ENCODE measurements at regions not wholly inside any gene's neighbourhood (a gene's known extent, or its start where the extent isn't known, plus 50 kb on each side); places are given as distances from the start of the nearest gene placed in this dataset.

DNA sequence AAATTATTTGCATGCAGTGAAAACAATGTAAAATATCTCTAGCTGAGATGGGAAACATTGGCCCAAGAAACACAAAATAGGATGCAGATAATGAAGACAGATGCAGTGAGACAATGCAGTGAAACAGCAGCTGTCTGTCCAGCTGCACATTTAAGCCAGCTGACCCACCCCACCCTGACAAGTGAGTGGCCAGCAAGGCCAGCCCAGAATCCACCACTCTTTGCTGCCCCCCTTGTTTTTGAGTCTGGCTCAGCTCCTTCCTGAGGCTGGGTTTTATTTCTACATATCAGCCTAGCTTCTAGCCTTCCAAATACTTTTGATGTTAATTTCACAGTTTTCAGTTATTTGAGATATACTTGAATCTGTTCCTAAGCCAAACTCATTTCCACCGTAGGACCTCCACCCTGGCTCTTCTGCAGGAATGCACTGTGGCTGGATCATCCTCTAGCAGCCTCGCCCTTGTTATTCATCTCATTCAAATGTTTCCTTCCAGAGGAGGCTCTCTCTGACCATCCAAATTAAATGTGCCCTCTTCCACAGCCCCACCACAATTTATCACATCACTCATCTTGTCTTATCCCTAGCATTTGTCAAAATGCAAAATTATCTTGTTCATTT lies 154.1 kb upstream of the POU2AF2 start:
- no peak for DNase-seq

DNA sequence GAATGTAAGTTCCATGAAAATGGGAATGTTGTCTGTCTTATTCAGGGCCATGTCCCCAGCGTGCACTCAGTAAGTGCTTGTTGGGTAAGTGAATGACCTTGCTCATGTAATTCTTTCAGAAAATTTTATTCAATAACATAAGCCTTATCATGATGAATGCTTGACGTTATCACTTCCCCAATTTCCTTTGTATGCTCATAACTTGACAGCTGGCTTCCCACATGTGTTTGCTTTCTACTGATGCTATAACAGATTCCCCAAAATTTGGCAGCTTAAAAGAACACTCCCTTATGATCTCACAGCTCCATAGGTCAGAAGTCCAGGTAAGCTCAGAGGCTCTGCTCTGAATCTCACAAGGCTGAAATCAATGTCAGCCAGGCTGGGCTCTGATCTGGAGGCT lies 155.8 kb upstream of the POU2AF2 start:
- no peak for DNase-seq

DNA sequence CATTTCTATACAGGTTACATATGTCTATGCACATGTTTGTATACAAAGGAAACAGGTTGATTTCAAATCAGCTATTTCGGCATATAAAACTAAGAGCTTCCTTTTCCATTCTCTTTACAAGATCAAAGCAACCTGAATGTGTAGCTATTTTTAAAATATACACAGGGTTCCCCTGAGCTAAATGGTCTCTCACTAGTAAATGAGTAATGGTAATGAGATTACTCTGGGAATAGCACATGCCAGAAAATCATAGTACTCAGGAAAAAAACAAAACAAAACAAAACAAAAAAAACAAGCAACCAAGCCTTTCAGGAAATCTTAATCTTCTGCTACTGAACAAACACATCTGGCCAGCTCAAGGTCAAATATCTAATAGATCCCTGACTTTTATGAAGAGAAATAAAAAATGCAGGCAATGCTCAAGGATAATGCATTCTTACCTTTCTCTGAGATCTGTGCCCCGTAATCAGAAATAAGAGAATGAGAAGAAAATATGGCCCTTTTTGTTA lies 156.6 kb upstream of the POU2AF2 start:
- no peak for DNase-seq

DNA sequence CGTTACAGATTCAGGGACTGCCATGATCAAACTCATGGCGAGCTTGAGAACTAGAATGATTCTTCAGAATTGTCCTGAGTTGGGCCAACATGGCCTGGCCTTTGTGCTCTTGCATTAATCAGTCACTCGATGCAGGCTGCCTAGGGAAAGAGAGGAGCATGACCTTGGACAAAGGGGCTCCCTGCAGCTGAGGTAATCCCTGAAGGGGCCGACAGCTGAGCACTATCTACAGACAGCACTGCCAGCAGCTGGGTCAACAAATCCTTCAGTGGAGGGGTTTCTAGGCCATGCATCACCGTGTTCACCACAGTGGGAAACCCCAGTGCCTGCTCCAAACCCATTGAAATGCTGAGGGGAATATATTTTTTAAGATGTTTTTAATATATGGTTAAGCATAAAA lies 159.5 kb upstream of the POU2AF2 start:
- no peak for DNase-seq

DNA sequence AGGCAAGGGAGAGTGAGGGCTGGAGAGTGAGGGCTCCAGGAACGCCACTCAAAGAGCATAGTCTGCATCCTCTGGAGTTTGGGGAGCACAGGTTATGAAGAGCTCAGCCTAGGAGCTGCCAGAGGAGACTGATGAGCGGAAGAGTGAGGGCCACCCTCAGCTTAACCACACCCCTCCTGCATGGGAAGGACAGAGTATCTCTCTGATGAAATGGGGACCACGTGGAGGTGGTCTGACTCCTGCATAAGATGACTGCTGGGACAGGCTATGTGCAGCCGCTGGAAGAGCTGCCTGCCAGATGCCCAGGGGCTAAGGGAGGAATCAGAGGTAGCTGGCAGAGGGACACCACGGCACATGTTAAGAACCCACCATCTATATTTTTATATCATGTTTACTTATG lies 162.9 kb upstream of the POU2AF2 start:
- DNase-seq, result no peak

DNA sequence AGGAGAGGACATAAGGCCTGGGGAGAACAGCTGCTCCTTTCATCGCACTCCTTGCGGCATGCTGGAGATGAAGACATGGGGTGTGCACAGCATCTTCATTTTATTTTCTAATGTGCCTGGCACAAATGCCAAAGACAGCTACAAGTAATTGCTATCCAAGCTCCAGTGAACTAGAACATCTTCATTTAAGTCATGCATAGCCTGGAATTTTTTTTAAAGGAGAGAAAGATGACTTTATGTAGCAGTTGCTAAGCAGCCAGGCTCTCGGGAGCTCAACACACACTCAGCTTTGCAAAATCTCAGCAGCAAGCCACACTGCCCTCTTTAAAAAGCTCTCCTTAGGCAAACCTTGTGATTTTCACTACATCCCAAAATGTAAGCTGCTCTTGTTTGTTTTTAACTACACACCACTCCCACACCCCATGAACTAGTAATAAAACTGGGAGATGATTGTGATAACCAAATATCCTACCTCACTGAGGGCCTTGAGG lies 164.5 kb upstream of the POU2AF2 start:
- no peak for DNase-seq

DNA sequence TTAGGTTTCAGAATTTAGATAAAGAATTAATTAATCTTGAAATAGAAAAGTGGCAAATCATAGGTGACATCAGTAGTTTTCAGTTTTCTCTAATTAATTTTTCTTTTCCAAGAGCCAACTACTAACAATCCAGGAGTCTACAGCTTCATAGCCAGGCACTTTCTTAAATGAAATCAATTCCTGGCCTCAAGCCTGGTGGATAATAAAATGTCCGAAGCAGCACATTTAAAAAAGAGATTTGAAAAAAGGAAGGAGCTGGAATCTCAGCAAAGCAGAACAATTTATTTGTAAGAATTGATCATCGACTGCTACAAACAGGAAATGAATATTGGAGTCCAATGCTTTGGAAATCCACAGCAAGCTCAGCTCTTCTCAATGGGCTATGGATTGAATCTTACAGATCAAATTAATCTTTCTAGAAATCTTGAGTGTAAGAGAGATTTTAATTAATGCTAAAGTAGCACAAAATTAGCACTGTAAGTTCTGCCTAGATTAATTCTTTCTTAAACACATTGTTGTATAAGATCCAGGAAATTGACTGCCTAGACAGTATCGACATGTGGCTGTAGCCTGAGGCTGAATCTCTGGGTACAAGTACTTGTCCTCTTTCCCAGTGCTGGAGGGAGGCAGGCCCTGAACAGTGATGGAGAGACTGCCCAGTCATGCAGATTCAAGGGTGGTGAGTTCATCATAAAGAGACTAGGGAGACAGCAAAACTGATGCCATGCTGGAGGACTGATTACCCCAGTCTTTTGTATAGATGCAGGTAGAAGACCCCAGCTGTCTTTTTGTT lies 167.8 kb upstream of the POU2AF2 start:
- no peak for DNase-seq

DNA sequence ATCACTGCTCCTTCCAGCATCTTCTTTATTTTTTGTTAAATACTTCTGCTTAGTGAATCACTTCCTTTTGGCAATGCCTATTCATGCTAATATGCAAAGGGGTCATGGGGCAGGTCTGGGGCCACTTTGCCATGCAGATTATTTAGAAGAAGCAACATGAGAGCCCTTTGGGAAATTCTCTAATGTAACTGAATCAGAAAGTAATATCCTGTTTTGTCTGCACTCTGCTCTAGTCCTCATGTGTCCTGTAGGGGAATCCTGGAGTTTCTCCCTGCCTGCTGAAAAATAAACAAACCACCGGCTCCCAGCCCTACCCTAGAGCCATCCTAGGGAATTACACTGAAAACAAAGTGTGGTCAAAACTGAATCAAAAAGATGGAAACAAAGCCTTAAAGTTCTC lies 176.5 kb upstream of the POU2AF2 start:
- DNase-seq, result no peak

DNA sequence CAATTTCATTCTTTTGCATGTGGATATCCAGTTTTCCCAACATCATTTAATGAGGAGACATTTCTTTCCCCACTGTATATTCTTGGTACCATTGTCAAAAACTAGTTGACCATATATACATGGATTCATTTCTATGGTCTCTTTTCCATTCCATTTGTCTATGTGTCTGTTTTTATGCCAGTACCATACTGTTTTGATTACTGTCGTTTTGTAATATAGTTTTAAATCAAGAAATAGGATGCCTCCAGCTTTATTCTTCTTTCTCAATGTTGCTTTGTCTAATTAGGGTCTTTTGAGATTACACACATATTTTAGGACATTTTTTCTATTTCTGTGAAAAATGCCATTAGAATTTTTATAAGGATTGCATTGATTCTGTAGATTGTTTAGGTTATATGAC lies 177.5 kb upstream of the POU2AF2 start:
- DNase-seq, result no peak

DNA sequence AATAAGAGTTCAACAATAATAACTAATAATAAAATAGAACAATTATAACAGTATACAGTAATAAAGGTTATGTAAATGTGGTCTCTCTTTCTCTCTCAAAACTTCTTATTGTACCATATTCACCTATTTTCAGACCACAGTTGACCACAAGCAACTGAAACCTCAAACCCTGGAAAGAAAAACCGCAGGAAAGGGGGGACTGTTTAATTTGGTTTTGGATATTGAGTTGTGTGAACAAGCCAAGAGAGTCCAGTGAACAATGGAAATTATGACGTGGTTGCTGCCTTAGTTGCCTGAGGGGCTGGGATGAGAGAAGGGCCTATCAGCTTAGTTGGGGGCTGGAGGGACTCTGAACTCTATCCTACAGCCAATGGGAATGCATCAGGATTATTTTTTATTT lies 178.7 kb upstream of the POU2AF2 start:
- DNase-seq, result no peak

DNA sequence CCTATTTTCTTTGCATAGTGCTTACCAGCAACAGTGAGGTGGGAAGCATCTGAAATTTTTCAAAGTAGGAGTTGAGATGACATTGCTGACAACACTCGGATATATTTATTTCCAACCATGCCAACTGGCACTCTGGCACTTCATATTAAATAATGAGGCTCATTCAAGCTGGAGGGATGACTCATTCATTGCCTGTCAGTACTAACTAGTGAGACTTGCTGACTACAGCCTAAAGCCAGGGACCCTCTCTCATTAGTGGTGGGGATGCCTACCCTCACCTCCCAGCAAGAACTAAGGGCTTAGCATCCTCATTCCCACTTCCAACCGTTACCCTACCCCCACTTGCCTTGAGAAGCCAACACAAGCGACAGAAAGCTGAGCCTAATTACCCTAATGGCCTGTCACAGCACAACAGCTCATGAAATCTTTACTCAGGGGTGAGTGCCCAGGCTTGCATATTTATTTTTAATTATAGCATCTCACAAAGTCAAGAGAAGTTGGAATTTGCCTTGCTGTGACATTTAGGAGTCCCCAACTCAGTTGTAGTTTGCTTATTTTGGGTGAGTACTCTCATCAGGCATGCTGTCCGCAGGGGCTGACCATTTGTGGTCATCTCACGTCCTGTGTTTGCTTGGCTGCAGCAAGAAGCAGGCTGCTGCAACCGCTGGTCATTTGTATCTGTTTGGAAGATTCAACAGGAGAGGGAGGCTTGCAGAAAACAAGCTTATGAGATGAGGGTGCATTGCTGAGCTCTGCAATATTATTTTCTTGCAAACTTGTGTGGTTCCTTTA lies 181.6 kb upstream of the POU2AF2 start:
- DNase-seq, result no peak

DNA sequence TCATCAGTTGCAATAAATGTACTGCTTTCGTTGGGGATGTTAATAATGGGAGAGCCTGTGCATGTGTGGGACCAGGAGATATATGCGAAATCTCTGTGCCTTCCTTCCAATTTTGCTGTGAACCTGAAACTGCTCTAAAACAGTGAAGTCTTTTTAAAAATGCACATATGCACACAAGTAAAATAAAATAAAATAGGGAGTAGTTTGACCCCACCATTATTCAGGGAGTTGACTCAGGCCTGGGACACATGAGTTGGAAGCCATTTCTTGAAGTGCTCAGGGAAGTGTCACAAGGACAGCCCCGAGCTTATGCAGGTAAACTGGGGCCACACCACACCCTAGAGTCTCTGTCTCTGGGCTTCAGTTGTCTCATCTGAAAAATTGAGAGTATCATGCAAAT lies 183.1 kb upstream of the POU2AF2 start:
- no peak for DNase-seq

DNA sequence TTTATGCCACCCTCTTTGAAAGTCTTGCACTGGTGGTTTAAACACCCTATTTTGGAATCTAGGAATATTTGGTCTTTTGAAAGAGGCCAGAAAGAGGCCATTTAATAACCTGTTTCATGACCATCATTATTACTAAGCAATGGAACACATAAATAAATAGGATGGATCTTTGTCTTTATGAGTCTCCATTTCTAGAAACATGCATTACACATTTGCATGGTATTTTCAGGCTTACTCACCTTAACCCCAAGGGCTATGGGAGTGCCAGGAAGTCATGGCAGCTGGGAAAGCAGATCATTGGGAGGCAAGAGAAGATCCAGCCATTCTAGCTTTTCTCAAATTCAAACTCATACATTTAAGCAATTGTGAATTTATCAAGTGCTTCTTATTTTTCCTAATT lies 185.8 kb upstream of the POU2AF2 start:
- no peak for DNase-seq

DNA sequence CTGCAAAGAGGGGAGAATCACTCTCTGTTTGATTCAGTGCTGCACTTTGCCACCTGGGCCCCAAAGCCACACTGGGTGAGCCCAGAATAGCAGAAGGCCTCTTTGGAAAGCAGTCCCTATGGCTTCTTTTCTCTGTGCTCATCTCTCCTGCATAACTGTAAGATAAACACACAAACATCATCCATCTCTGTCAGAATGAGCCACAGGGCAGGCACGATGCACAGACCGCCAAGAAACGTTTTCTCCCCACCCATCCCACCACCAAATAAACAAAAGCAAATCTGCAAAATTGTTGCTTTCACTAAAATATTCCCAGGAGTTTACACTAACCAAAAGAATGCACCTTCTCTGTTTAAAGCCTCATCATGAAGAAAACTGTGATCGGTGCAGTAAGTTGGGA lies 196.4 kb upstream of the POU2AF2 start:
- DNase-seq, result no peak

DNA sequence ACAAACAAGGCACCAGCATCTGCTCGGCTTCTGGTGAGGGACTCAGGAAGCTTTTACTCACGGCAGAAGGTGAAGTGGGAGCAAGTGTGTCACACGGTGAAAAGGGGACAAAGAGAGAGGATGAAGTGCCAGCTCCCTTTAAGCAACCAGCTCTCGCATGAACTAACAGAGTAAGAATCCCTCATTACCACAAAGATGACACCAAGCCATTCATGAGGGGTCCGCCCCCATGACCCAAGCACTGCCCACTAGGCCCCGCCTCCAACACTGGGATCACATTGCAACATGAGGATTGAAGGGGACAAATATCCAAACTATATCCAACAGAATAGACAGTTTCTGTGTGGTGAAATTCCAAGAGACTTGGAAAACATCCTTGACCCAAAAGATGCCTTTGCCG lies 198.2 kb upstream of the POU2AF2 start:
- no peak for DNase-seq

DNA sequence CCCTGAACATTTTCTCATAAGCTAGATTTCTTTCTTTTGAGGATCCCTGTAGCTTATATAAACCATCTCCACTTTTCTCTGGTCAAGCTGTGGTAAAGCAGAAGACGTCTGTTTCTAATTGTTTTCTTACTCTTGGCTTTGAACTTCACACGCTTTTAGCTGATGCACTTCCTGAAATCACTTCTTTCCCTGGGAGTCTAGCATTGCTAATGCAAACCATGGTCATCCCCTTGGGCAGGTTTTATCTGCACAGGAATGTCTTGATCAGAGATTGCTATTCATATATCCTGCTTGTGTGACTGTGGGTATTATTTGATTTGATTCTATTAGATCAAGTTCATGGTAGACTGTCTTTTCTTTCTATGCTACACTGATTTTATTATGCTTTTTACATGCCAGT lies 199.2 kb upstream of the POU2AF2 start:
- no peak for DNase-seq

DNA sequence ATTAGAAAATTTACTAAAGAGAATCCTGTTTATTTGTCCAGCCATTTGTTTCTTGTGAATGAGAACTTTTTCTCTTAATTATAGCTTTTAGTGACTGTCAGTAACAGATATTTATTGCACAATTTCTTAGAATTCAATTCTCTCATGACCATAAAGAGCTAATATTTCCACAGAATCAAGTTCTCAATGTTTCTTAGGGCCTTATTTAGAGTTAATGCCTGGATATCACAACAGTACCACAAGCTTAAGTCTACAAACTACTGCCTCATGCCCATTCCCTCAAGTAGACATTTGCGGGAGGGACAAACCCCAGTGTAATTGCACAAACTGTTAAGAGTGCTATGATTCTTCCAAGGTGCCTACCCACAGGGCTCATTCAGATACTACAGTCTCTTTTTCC lies 199.7 kb upstream of the POU2AF2 start:
- no peak for DNase-seq

DNA sequence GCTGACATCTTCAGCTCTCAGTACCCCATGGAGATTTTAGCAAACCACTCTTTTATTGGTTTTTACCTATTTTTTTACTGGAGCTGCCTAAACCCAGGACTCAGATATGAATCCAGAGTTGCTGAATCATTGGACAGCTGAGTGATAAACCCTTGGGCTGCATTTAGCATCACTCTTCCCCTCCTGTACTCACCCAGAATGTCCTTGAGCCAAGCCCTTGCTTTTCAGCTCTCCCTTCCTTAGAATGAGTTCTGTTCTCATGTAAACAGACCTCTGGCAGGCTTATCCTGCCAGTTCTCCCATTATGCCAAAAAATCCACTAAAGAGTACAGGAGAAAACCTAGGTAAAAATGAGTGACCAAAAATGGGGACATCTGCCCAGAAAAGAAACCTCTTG lies 200.1 kb upstream of the POU2AF2 start:
- DNase-seq, result no peak

DNA sequence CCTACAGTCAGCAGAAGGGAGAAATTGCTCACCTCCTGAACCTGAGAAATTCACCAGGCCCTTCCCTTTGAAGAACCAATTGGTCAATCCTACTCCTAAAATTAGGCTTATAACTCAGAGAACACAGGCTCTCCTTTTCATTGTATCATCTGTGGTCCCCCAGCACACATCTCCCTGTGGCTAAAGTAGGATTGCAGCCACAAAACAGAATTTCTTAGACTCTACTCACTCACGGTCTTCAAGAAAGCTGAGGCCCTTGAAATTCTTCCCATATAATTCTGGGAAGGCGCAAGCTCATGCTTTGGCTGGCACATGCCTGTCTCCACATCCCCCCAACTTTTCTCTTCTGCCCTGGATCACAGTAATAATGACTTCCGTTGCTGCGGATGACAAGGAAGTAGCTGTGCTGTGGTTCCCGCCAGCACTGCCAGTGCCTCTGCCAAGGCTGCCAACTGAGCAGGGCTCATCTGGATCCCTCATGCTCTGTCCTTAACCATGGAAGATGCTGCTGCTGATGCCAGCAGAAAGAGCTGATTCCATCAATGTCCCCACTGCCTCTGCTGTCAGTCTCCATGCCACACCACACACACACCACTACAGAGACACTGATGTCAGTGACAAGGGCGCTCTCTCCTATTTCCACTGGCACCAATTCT lies 200.6 kb upstream of the POU2AF2 start:
- DNase-seq, result no peak

DNA sequence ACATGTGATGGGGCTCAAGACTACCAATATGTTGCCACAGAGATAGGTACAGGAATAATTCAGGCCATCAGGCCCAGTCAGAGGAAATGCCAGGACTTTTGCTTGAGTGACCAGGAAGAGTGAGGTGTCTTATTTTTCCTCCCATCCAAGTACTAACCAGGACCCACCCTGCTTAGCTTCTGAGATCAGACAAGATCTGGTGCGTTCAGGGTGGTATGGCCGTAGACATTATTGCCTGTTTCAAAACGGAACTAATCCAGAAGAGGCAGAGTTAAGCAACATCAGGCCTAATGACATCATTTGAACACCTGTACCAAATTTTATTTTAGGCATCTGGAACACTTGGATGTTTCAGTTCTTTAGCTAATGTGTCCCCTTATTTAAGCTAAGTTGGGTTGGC lies 205.5 kb upstream of the POU2AF2 start:
- no peak for DNase-seq

DNA sequence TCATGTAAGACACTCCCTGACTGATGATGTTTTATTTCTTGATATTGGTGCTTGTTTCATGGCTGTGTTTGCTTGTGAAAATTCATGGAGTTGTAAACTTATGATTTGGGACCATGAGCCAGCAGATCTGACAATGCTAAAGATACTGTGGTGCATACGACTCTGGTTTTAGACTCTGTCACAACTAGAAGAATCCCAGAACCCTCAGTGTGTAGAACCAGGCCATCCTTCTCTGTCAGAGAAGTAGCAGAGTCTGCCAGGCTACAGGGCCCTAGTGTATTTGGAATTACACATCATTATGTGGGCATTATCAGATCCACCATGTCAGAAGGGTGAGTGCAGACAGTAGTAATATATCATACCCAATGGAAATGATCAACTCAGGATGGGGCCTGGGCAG lies 209.8 kb upstream of the POU2AF2 start:
- DNase-seq, result no peak

DNA sequence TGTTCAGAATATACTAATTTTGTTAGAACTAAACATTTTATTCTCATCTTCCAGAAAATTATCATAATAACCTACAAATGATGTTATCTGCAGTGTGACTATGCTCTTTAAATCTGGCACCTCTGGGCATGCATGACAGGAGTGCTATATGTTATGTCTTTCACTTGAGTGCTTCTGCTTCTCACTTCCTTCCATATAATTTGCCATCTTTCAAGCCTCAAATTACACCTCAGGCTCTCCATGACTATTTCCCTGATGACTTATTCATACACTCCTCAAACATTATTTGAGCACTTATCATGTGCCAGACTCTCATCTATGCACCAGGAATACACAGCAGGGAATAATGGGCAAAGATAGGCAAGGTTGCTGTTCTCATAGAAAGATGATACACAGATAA lies 219.3 kb upstream of the POU2AF2 start:
- no peak for DNase-seq

DNA sequence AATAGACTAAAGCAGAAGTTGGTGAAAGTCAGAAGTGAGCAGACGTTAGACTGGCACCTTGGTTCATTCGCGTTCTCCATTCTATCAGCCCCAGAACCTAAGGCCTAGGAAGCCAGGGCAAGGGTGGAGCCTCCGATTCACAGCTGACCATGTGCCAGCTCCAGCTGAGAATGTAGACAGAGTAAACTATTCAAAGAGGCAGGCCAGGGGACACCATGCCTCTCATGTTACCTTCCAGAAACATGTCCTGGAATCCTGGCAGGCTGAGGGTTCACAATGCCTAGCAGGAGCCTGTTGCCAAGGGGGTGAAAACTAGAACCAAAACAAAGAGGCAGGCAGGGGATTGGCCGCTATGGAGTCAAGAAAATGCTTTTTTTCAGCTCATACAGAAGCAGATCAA lies 224.4 kb upstream of the POU2AF2 start:
- no peak for DNase-seq

All from stimulated activated naive CD4-positive, alpha-beta T cell (primary cell).